ENCODE measurements at regions not wholly inside any gene's neighbourhood (a gene's known extent, or its start where the extent isn't known, plus 50 kb on each side); places are given as distances from the start of the nearest gene placed in this dataset.

DNA sequence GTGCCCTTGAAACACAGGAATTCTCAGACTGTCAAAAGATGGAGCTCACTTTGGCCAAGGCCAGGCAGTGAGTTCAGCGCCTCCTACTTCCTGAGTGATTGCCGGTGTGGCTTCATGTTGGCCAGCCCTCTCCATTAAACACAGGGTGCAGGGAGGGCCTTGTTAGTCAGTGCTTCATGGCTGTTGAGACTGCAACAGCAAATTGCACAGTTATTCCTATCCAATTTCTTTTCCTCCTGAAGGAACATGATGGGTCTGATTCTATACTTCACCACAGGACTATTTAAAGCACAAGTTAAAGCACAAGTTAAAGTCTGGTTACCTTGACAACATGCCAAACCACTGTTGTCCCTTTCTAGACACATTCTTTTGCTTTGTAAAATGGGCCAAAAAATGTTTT is 156.6 kb downstream of the SIPA1L2 start:
- Histone ChIP-seq H2BK15ac (ENCODE audit: low read depth, low read length) (no peak overlapping the region), H2BK20ac (ENCODE audit: low read depth, low read length, poor library complexity, severe bottlenecking) (peak overlapping the region; percentile 1), H3T11ph (ENCODE audit: low read length) (no peak overlapping the region), H2BK12ac (ENCODE audit: insufficient read length, low read depth, low read length) (no peak overlapping the region), H3K56ac (ENCODE audit: insufficient read length, low read depth, low read length) (no peak overlapping the region), H3K14ac (ENCODE audit: insufficient read depth, low read length) (no peak overlapping the region), H3K27ac (ENCODE audit: insufficient read length, low read depth, low read length) (no peak overlapping the region), H2BK5ac (ENCODE audit: insufficient read length, low read length) (no peak overlapping the region), H4K91ac (ENCODE audit: insufficient read length, low read depth, low read length) (no peak overlapping the region), H3K4me1 (ENCODE audit: insufficient read depth, low read length) (peaks cover 12% of the 10 kb centered on the region), H3K79me1 (ENCODE audit: insufficient read depth, low read depth, low read length, poor library complexity, severe bottlenecking) (no peaks in the 10 kb centered on the region), H3K23me2 (ENCODE audit: insufficient read length, low read depth, low read length, poor library complexity, severe bottlenecking) (no peaks in the 10 kb centered on the region), H4K20me1 (ENCODE audit: control insufficient read depth, insufficient read depth, insufficient read length) (no peaks in the 10 kb centered on the region), H3K4ac (ENCODE audit: low read depth, low read length) (no peak overlapping the region), H3K27me3 (ENCODE audit: insufficient read depth, low read length) (peaks cover 4% of the 10 kb centered on the region; the same call in 1 of the 2 replicates), H3K23ac (ENCODE audit: insufficient read length, low read depth, low read length) (no peak overlapping the region), H4K5ac (ENCODE audit: insufficient read length, low read depth, low read length) (no peak overlapping the region), H2BK120ac (ENCODE audit: low read depth, low read length, poor library complexity, severe bottlenecking) (no peak overlapping the region), H3K4me2 (ENCODE audit: insufficient read depth, insufficient read length, low read length) (no peak overlapping the region), H3K18ac (ENCODE audit: insufficient read length, low read depth, low read length) (no peak overlapping the region), H3K9me3 (ENCODE audit: control insufficient read depth, low read depth, low read length) (no peaks in the 10 kb centered on the region), H4K8ac (replicated peaks; ENCODE audit: insufficient read length, low read depth, low read length) (no peak overlapping the region), H2AK5ac (ENCODE audit: insufficient read length, low read length) (no peak overlapping the region), H3K9ac (ENCODE audit: extremely low read depth, insufficient read length, low read length) (no peak overlapping the region), H3K79me2 (ENCODE audit: insufficient read depth, low read length) (no peaks in the 10 kb centered on the region), H2AFZ (ENCODE audit: low read length) (no peak overlapping the region)
- H3K9me3 Mint-ChIP-seq: no peaks in the 10 kb centered on the region; a peak in 1 of 5 replicates
- TF ChIP-seq, protein P1, sequence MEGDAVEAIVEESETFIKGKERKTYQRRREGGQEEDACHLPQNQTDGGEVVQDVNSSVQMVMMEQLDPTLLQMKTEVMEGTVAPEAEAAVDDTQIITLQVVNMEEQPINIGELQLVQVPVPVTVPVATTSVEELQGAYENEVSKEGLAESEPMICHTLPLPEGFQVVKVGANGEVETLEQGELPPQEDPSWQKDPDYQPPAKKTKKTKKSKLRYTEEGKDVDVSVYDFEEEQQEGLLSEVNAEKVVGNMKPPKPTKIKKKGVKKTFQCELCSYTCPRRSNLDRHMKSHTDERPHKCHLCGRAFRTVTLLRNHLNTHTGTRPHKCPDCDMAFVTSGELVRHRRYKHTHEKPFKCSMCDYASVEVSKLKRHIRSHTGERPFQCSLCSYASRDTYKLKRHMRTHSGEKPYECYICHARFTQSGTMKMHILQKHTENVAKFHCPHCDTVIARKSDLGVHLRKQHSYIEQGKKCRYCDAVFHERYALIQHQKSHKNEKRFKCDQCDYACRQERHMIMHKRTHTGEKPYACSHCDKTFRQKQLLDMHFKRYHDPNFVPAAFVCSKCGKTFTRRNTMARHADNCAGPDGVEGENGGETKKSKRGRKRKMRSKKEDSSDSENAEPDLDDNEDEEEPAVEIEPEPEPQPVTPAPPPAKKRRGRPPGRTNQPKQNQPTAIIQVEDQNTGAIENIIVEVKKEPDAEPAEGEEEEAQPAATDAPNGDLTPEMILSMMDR (conservative IDR thresholded peaks at IDR 0.05): no peak
- peaks cover 30% of the 10 kb centered on the region for H3K27me3 Mint-ChIP-seq (ENCODE audit: low read depth)
- peak overlapping the region in 1 of 2 experiments; percentile 24; a peak in 2 of 5 replicates for H3K4me3 Mint-ChIP-seq
- DNase-seq: peak; percentile 54
- peaks cover 40 to 48% of the 10 kb centered on the region in 2 experiments for H3K4me1 Mint-ChIP-seq
- H3K36me3 Mint-ChIP-seq (ENCODE audit: insufficient read depth in 1 of 3, low read depth in 3 of 3): no peaks in the 10 kb centered on the region
- H3K27ac Mint-ChIP-seq: peak overlapping the region in 2 of 3 experiments; percentile 25 to 82; a peak in 4 of 7 replicates
- no CpG with 5 or more reads among the region's 2 CpGs for WGBS (ENCODE audit: extremely low coverage, insufficient read length, low lambda C conversion rate)
